ENCODE measurements at regions not wholly inside any gene's neighbourhood (a gene's known extent, or its start where the extent isn't known, plus 50 kb on each side); places are given as distances from the start of the nearest gene placed in this dataset.
"Not testable (repeated sequence)": the region's sequence is repeated elsewhere in the genome, so short reads cannot be mapped to it uniquely, and the experiment has no call there.

DNA sequence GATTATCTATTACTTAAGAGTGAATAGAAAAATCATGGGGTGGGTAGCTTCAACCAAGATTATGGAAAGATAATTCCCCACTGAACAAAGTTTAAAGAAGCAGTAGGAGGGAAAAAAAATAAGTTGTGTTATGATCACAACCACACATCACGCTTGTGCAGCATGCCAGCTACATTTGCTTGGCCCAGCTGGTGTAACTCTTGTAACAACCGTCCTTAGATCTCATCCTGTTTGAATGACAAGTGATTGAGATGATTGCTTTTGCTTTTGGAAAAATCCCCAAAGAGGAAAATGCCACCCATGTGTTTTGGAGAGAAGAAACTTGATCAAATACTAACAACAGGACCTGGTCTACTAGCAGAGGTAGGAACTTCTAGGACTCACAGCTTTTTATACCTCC, 107.6 kb upstream of the KIF2A start:
- H3K4me1 ChIP-seq (ENCODE audit: insufficient read depth, low read length) = no peaks in the 10 kb centered on the region
- no peaks in the 10 kb centered on the region for H3K27me3 ChIP-seq (ENCODE audit: control insufficient read depth in 1 of 2, insufficient read depth in 2 of 2, low read length in 2 of 2)
- no peak overlapping the region for H3K9ac ChIP-seq (ENCODE audit: low read length)
- no peak overlapping the region for H3K4me3 ChIP-seq (ENCODE audit: low read depth in 1 of 2, low read length in 2 of 2)
- H3K36me3 ChIP-seq (ENCODE audit: insufficient read depth, low read length) = no peaks in the 10 kb centered on the region
- no peak overlapping the region for H3K27ac ChIP-seq (ENCODE audit: low read depth, low read length)
- no peaks in the 10 kb centered on the region for H3K9me3 ChIP-seq (ENCODE audit: low read length)

DNA sequence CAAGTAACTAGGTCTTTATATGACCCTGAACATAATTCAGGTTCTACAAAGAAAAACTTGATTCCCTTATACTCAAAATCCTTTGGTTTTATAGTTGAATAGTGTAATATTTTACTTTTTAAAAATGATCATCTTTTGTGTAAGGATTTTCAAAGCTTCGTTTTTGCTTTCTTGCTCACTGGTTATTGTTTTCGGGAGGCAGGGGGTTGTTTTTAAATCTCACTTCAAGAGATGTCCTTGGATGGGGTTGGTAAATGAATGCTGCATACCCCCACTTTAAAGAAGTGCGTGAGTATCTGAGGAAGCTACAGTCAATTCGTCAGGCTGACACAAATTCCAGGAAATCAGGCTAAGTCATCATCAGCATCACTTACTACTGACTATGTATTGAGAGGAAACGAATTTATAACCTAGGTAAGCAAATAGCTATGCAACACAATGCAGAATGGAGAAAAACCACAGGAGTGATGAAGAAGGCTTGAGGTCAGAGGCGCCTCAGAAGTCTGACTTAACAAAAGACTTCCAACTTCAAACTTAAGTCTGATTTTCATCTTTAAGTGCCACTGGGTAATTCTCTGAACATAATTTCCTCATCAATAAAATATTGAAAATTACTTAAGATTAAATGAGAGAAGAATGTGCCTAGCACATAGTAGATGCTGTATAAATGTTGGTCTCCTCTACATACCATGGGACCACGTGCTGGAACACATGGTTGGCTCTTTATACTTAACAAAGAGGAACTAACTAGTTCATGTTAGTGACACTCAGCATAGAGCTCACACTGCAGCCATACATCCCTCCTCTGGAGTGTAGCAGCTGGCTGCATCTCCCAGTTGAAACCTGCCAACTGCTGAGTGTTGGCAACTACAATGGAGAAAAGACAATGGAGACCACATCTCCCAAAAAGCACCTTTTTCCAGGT, 106.0 kb upstream of the KIF2A start:
- Histone ChIP-seq H3K9me3 (ENCODE audit: low read length) (no peaks in the 10 kb centered on the region), H3K27me3 (ENCODE audit: control insufficient read depth in 1 of 2, insufficient read depth in 2 of 2, low read length in 2 of 2) (no peaks in the 10 kb centered on the region), H3K27ac (ENCODE audit: low read depth, low read length) (no peak overlapping the region), H3K36me3 (ENCODE audit: insufficient read depth, low read length) (no peaks in the 10 kb centered on the region), H3K4me3 (ENCODE audit: low read depth in 1 of 2, low read length in 2 of 2) (no peak overlapping the region), H3K9ac (ENCODE audit: low read length) (no peak overlapping the region), H3K4me1 (ENCODE audit: insufficient read depth, low read length) (no peaks in the 10 kb centered on the region)

DNA sequence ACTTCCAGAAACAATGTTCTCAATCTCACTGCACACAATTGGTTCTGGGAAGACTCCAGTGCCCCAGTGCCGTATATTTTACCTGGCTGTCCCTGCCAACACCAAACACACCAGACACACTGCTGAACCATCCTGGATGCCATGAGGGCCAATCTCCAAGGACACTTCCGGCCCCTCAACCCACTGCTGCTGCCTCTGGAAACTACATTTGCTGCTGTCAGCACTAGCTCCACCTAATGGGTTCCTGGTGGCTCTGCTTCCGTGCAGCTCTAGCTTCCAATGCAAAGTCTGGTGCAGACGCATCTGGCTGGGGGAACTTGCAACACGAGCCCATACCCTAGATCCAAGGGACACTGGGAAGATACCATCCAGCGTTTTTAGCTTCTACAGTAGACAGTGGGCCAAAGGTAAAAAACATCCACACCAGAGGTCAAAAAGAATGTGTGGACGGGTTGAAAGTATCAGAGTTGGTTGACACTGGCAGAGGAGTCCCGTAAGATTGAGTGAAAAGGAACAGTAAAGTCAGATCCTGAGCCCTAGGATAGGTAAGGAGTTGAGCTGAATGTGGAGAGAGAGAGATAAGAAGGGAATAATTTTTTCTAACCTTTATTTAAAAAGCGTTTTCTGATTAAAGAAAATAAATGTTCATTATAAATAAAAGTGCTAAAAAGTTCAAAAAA, 99.7 kb upstream of the KIF2A start:
- Histone ChIP-seq H3K4me3 (ENCODE audit: low read depth in 1 of 2, low read length in 2 of 2) (no peak overlapping the region), H3K9me3 (ENCODE audit: low read length) (no peaks in the 10 kb centered on the region), H3K36me3 (ENCODE audit: insufficient read depth, low read length) (no peaks in the 10 kb centered on the region), H3K27ac (ENCODE audit: low read depth, low read length) (no peak overlapping the region), H3K4me1 (ENCODE audit: insufficient read depth, low read length) (no peaks in the 10 kb centered on the region), H3K27me3 (ENCODE audit: control insufficient read depth in 1 of 2, insufficient read depth in 2 of 2, low read length in 2 of 2) (no peaks in the 10 kb centered on the region), H3K9ac (ENCODE audit: low read length) (no peak overlapping the region)

DNA sequence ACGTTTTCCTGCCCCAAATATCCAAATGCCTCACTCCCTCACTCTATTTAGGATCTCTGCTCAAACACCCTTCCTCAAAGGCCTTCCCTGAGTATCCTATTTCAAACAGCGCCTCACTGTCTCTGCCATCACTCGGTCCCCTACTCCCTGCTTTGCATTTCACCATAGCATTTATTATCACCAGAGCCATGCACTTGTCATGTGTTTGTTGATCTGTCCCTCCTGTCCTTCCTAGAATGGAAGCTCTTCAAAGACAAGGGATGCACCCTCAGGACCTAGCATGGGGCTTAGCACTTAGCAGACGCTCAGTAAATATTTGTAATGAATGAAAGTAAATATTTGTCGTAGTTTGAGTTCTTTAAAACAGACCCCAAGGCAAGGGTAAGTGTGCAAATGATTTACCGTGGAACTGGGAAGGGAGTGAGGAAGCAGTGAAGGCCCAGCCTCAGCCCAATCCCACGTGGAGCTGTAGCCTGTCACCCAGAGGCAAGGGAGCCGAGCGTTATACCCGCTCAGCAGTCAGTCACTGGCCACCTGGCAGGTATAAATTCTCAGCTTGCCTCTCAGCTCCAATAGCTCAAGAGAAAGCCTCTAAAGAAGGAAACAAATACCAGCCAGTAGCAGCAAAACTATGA, 97.7 kb upstream of the KIF2A start:
- Histone ChIP-seq H3K4me3 (ENCODE audit: low read depth in 1 of 2, low read length in 2 of 2) (no peak overlapping the region), H3K9me3 (ENCODE audit: low read length) (no peaks in the 10 kb centered on the region), H3K27ac (ENCODE audit: low read depth, low read length) (no peak overlapping the region), H3K36me3 (ENCODE audit: insufficient read depth, low read length) (no peaks in the 10 kb centered on the region), H3K27me3 (ENCODE audit: control insufficient read depth in 1 of 2, insufficient read depth in 2 of 2, low read length in 2 of 2) (no peaks in the 10 kb centered on the region), H3K9ac (ENCODE audit: low read length) (no peak overlapping the region), H3K4me1 (ENCODE audit: insufficient read depth, low read length) (no peaks in the 10 kb centered on the region)

DNA sequence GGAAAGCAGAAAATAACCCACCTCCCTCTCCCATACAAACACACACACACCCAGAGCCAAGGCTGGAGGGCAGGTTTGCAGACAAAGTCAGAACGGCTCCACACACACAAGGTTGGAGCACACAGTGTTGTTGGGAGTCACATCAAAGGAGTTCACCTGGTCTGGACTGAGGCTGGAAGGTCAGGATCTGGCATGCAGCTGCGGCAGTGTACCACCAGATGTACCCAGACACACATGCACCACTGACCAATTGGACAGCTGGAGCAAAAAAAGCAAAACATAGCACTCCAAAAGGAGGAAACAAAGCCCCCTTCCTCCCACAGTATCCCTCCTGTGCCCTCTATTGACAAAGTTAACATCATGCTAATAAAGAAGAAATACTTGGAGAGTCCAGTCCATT, 94.6 kb upstream of the KIF2A start:
- no peaks in the 10 kb centered on the region for H3K9me3 ChIP-seq (ENCODE audit: low read length)
- H3K27me3 ChIP-seq (ENCODE audit: control insufficient read depth in 1 of 2, insufficient read depth in 2 of 2, low read length in 2 of 2) = no peaks in the 10 kb centered on the region
- no peaks in the 10 kb centered on the region for H3K4me1 ChIP-seq (ENCODE audit: insufficient read depth, low read length)
- H3K4me3 ChIP-seq (ENCODE audit: low read depth in 1 of 2, low read length in 2 of 2) = no peak overlapping the region
- no peak overlapping the region for H3K9ac ChIP-seq (ENCODE audit: low read length)
- no peaks in the 10 kb centered on the region for H3K36me3 ChIP-seq (ENCODE audit: insufficient read depth, low read length)
- no peak overlapping the region for H3K27ac ChIP-seq (ENCODE audit: low read depth, low read length)

DNA sequence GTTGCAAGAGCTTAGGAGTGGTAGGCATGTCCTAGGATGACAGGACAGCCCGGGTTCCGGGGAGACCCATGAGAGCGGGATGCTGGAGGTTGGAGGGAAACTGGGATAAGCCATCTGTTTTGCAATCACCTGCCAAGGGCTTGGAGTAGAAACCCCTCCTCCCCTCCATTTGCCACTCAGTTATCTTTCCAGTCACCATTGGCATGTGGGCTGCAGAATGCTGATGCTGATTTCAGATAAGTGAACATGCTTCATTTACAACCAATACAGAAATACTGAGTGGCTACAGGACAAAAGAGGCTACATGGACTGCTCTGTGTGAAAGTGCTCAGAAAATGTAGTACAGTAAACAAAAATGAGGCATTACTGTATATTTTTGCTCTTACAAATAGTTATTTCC, 93.4 kb upstream of the KIF2A start:
- H3K27ac ChIP-seq (ENCODE audit: low read depth, low read length) = no peak overlapping the region
- no peaks in the 10 kb centered on the region for H3K27me3 ChIP-seq (ENCODE audit: control insufficient read depth in 1 of 2, insufficient read depth in 2 of 2, low read length in 2 of 2)
- no peaks in the 10 kb centered on the region for H3K9me3 ChIP-seq (ENCODE audit: low read length)
- H3K4me1 ChIP-seq (ENCODE audit: insufficient read depth, low read length) = no peaks in the 10 kb centered on the region
- H3K36me3 ChIP-seq (ENCODE audit: insufficient read depth, low read length) = no peaks in the 10 kb centered on the region
- no peak overlapping the region for H3K9ac ChIP-seq (ENCODE audit: low read length)
- no peak overlapping the region for H3K4me3 ChIP-seq (ENCODE audit: low read depth in 1 of 2, low read length in 2 of 2)

DNA sequence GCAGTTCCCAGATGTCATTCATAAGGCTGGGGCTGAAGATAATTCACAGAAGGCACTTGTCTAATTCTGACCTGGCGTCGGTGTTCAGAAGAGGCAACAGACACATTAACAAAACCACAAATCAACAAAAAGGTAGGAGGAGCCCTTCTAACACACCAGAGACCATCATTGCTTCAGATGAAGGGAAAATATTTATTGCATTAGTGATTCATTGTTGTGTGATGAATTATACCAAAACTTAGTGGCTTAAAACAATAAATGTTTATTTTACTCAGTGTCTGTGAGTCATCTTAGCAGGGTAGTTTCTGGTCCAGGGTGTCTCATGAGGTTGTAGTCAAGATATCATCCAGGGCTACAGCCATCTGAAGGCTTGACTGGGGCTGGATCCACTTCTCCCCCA, 91.3 kb upstream of the KIF2A start:
- no peaks in the 10 kb centered on the region for H3K9me3 ChIP-seq (ENCODE audit: low read length)
- H3K27me3 ChIP-seq (ENCODE audit: control insufficient read depth in 1 of 2, insufficient read depth in 2 of 2, low read length in 2 of 2) = no peaks in the 10 kb centered on the region
- no peak overlapping the region for H3K4me3 ChIP-seq (ENCODE audit: low read depth in 1 of 2, low read length in 2 of 2)
- H3K9ac ChIP-seq (ENCODE audit: low read length) = no peak overlapping the region
- no peak overlapping the region for H3K27ac ChIP-seq (ENCODE audit: low read depth, low read length)
- no peaks in the 10 kb centered on the region for H3K4me1 ChIP-seq (ENCODE audit: insufficient read depth, low read length)
- no peaks in the 10 kb centered on the region for H3K36me3 ChIP-seq (ENCODE audit: insufficient read depth, low read length)

DNA sequence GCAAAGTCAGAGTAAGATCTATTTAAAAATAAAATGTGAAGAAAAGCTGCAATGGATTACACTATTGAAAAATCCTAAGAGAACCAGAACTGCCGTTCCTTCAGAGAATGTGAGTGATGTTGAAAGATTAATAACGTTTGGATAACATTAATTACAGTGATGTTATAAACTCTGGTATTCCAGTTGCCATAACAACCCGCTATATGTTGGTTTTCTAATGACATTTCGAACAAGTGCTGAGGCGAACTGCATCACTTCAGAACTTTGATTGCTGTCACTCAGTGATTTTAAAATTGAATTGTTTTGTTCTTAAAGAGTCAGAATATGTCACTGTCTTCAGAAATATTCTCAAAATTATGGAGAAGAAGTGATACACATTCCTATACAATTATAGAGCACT, 89.4 kb upstream of the KIF2A start:
- H3K9ac ChIP-seq (ENCODE audit: low read length); H3K27me3 ChIP-seq (ENCODE audit: control insufficient read depth in 1 of 2, insufficient read depth in 2 of 2, low read length in 2 of 2); H3K4me1 ChIP-seq (ENCODE audit: insufficient read depth, low read length); H3K27ac ChIP-seq (ENCODE audit: low read depth, low read length); H3K9me3 ChIP-seq (ENCODE audit: low read length); H3K36me3 ChIP-seq (ENCODE audit: insufficient read depth, low read length); H3K4me3 ChIP-seq (ENCODE audit: low read depth in 1 of 2, low read length in 2 of 2): not testable (repeated sequence)

DNA sequence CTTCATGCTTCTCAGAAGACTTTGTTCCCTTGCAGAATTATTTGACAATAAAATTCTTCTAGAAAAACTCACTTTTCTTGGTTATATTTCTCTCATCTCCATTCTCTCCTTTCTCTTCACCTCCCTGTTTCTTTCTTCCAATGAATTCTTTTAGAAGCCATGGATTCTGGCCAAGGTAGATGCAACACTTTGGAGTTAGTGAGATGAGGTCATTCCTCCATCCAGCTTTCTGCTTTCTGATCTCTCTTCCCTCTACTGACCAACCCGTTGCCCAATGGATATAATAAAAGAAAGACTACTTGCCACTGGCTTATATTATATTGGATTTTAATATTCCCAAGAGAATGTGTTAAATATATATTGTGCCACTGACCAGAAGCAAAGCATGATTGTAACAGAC, 88.9 kb upstream of the KIF2A start:
- H3K9ac ChIP-seq (ENCODE audit: low read length); H3K9me3 ChIP-seq (ENCODE audit: low read length); H3K4me1 ChIP-seq (ENCODE audit: insufficient read depth, low read length); H3K27ac ChIP-seq (ENCODE audit: low read depth, low read length); H3K36me3 ChIP-seq (ENCODE audit: insufficient read depth, low read length); H3K27me3 ChIP-seq (ENCODE audit: control insufficient read depth in 1 of 2, insufficient read depth in 2 of 2, low read length in 2 of 2); H3K4me3 ChIP-seq (ENCODE audit: low read depth in 1 of 2, low read length in 2 of 2): not testable (repeated sequence)

DNA sequence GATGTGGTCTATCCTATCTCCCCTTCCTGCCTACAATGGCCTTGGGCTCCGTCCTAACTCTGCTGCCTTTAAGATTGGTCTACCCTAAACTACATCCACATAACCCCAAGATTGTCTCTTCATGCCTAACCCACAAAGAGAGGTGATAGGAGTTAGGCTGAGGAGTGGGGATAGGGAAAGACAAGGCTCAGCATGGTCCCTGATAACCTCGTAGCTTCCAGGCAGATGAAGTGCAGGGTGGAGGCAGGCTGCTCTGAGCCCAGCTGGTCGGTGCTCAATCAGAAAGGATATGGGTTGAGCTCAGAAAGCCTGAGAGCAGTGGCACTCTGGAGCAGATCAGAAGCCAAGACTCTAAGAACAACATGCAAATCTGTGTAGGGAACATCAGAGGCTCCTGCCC, 87.1 kb upstream of the KIF2A start:
- not testable (repeated sequence) for H3K4me3 ChIP-seq (ENCODE audit: low read depth in 1 of 2, low read length in 2 of 2); H3K9ac ChIP-seq (ENCODE audit: low read length); H3K9me3 ChIP-seq (ENCODE audit: low read length); H3K36me3 ChIP-seq (ENCODE audit: insufficient read depth, low read length); H3K27me3 ChIP-seq (ENCODE audit: control insufficient read depth in 1 of 2, insufficient read depth in 2 of 2, low read length in 2 of 2); H3K4me1 ChIP-seq (ENCODE audit: insufficient read depth, low read length); H3K27ac ChIP-seq (ENCODE audit: low read depth, low read length)

DNA sequence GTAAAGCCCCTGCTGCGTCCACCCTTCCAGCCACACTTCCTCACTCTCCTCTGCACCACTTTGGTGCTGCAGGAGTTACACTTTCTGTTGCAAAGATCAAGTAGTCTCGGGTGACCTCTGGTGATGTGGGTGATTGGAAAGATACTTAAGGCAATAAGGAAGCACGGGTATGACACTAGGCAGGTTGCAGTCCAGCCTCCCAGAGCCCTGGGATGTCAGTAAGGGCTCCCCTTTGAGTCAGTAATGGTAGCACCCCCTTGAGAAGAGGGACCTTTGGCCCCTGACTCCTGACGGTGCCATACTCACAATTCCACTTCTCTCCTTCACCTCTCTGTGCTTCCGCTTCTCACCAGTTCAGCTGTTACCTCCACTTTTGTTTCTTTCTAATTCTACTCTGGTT, 84.1 kb upstream of the KIF2A start:
- H3K4me3 ChIP-seq (ENCODE audit: low read depth in 1 of 2, low read length in 2 of 2); H3K36me3 ChIP-seq (ENCODE audit: insufficient read depth, low read length); H3K9me3 ChIP-seq (ENCODE audit: low read length); H3K4me1 ChIP-seq (ENCODE audit: insufficient read depth, low read length); H3K27me3 ChIP-seq (ENCODE audit: control insufficient read depth in 1 of 2, insufficient read depth in 2 of 2, low read length in 2 of 2); H3K9ac ChIP-seq (ENCODE audit: low read length); H3K27ac ChIP-seq (ENCODE audit: low read depth, low read length): not testable (repeated sequence)

Data from muscle layer of colon (tissue), 2 donors.